ENCODE measurements at regions not wholly inside any gene's neighbourhood (a gene's known extent, or its start where the extent isn't known, plus 50 kb on each side); places are given as distances from the start of the nearest gene placed in this dataset.

DNA sequence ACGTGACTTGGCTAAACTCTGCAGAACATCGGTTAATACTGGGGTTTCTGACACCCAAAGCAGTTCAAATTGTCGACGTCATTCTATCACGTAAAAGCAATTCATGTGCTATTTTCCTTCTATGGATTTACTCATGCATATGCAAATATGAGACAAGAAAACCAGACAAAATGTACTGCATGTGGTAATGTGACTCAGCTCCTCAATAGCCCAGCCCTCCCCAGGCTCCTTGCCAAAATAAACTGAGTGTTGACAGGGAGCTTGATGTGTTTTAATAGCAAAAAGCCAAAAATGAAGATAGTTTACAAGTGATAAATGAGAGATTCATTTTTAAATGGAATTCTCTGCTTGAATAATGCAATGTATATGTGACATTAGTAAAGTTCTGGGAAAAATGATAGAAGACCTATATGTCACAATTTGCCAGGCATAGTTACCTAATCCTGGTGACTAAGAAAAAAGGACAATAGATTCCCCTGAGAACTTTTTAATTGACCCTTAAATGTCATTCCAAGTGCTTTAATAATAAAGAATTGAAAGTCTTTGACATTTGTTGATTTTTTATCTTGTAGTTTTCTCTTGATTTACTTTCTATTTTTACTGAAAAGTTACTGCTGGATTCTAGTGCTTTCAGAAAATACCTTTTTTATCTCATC, 1700.6 kb upstream of the TENM3 start:
- H3K27me3 ChIP-seq (replicated peaks; ENCODE audit: control insufficient read depth, insufficient read depth, low read length): no peaks in the 10 kb centered on the region
- H3K36me3 ChIP-seq (ENCODE audit: control insufficient read depth, insufficient read depth, low read length): no peaks in the 10 kb centered on the region
- no peak for DNase-seq (ENCODE audit: extremely low read depth, insufficient read length)
- TF ChIP-seq, protein P1, sequence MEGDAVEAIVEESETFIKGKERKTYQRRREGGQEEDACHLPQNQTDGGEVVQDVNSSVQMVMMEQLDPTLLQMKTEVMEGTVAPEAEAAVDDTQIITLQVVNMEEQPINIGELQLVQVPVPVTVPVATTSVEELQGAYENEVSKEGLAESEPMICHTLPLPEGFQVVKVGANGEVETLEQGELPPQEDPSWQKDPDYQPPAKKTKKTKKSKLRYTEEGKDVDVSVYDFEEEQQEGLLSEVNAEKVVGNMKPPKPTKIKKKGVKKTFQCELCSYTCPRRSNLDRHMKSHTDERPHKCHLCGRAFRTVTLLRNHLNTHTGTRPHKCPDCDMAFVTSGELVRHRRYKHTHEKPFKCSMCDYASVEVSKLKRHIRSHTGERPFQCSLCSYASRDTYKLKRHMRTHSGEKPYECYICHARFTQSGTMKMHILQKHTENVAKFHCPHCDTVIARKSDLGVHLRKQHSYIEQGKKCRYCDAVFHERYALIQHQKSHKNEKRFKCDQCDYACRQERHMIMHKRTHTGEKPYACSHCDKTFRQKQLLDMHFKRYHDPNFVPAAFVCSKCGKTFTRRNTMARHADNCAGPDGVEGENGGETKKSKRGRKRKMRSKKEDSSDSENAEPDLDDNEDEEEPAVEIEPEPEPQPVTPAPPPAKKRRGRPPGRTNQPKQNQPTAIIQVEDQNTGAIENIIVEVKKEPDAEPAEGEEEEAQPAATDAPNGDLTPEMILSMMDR (IDR thresholded peaks at IDR 0.05; ENCODE audit: insufficient read depth, low read length, poor library complexity, severe bottlenecking): no peak
- no peak overlapping the region for H3K4me3 ChIP-seq (replicated peaks; ENCODE audit: low read depth, low read length)

DNA sequence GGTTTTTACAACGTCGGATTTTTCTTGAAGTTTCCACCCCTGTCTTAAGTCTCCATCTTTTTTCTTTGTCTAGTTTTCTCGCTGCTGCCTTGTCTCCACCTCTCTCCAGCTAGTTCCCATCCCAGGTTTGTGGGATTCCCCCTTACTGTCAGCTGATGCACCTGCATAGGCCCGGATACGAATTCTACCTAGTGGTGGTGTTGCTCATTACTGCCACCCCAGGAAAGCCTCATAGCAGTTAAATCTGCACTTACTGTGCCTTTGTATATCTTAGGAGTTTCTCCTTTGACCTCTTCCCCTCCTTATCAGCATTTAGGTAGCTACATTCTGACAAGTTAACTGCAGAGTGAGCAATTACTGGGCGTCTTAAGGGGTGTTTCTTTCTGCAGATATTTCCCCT, 1693.1 kb upstream of the TENM3 start:
- H3K36me3 ChIP-seq (ENCODE audit: control insufficient read depth, insufficient read depth, low read length): no peaks in the 10 kb centered on the region
- DNase-seq (ENCODE audit: extremely low read depth, insufficient read length): no peak
- no peak overlapping the region for H3K4me3 ChIP-seq (replicated peaks; ENCODE audit: low read depth, low read length)
- no peaks in the 10 kb centered on the region for H3K27me3 ChIP-seq (replicated peaks; ENCODE audit: control insufficient read depth, insufficient read depth, low read length)
- TF ChIP-seq, protein P1 (IDR thresholded peaks at IDR 0.05; ENCODE audit: insufficient read depth, low read length, poor library complexity, severe bottlenecking): no peak

DNA sequence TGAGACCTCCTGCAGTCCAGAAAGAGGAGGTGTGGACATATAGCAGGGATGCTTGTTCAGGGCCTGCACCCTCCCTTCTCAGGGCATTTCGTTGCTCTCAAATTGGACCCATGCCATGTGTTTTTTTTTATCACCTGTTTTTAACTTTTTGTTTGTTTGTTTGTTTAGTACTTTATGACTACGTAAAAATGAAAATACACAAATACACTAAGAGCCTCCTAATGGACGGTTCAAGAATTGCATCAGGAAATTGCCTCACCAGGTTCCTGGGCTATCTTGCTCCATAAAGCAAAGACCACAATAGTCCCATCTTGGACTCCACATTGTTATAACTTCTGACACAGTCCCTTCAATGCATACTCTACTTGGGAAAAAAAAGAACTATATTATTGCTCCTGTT, 1685.9 kb upstream of the TENM3 start:
- H3K27me3 ChIP-seq (replicated peaks; ENCODE audit: control insufficient read depth, insufficient read depth, low read length): no peaks in the 10 kb centered on the region
- no peaks in the 10 kb centered on the region for H3K36me3 ChIP-seq (ENCODE audit: control insufficient read depth, insufficient read depth, low read length)
- no peak overlapping the region for H3K4me3 ChIP-seq (replicated peaks; ENCODE audit: low read depth, low read length)
- TF ChIP-seq, protein P1 (IDR thresholded peaks at IDR 0.05; ENCODE audit: insufficient read depth, low read length, poor library complexity, severe bottlenecking): peak; percentile 9
- DNase-seq (ENCODE audit: extremely low read depth, insufficient read length): no peak

DNA sequence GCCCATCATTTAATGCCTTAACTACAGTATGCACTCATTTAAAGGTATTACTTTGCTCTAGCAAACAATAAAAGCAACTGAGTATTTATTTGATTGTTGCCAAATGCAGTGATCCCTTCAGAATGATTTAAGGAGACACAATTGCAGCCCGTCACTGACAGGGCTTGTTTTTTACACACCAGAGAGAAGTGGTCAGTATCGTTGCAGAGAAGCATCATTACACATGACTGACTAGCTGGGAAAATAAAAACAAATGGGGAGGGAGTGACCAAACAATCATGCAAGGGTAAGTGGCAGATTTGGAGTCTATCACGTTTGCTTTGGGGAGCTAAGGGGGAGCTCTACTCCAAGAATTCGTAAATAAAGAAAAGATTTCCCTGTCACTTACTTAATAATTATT, 1685.3 kb upstream of the TENM3 start:
- TF ChIP-seq, protein P1 (IDR thresholded peaks at IDR 0.05; ENCODE audit: insufficient read depth, low read length, poor library complexity, severe bottlenecking): no peak
- no peak for DNase-seq (ENCODE audit: extremely low read depth, insufficient read length)
- no peaks in the 10 kb centered on the region for H3K36me3 ChIP-seq (ENCODE audit: control insufficient read depth, insufficient read depth, low read length)
- H3K27me3 ChIP-seq (replicated peaks; ENCODE audit: control insufficient read depth, insufficient read depth, low read length): no peaks in the 10 kb centered on the region
- no peak overlapping the region for H3K4me3 ChIP-seq (replicated peaks; ENCODE audit: low read depth, low read length)

DNA sequence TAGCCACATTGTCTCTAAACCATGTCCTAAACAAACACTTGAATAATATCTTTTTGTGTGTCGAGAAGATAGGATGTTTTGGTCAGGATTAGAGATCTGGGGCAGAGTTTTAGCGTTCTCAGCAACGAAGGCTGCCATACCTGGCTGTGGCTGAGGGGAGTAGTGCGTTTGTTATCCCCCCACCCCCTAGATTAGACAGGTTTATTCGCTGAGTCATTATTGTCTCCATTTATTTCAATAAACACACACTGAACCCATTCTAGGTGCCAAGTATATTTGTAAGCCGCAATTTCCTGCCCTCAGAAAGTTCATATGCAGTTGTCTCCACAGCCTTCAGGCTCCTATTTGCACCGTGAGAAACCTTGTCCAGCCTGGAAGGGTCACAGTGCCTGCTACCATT, 1684.8 kb upstream of the TENM3 start:
- no peak for DNase-seq (ENCODE audit: extremely low read depth, insufficient read length)
- TF ChIP-seq, protein P1 (IDR thresholded peaks at IDR 0.05; ENCODE audit: insufficient read depth, low read length, poor library complexity, severe bottlenecking): no peak
- Histone ChIP-seq H3K4me3 (replicated peaks; ENCODE audit: low read depth, low read length) (no peak overlapping the region), H3K36me3 (ENCODE audit: control insufficient read depth, insufficient read depth, low read length) (no peaks in the 10 kb centered on the region), H3K27me3 (replicated peaks; ENCODE audit: control insufficient read depth, insufficient read depth, low read length) (no peaks in the 10 kb centered on the region)

DNA sequence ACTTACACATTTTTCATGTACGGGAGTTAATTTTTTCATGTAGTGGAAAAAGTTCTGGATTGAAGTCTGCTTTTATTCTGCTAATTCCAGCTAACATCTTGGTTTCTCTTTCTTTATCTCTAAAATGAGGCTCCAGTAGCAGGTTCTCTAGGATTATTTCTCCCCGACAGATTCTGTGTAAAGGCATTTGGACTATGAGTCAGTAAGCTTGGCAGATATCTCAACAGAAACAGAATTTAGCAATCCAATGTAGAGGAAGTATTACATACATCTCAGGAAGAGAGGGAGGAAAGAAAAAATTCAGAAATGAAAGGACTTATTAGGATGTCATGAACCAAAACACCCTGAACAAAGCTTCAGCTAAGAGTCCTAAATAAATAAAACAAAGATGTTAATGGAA, 1682.3 kb upstream of the TENM3 start:
- Histone ChIP-seq H3K27me3 (replicated peaks; ENCODE audit: control insufficient read depth, insufficient read depth, low read length) (no peaks in the 10 kb centered on the region), H3K4me3 (replicated peaks; ENCODE audit: low read depth, low read length) (no peak overlapping the region), H3K36me3 (ENCODE audit: control insufficient read depth, insufficient read depth, low read length) (no peaks in the 10 kb centered on the region)
- TF ChIP-seq, protein P1 (IDR thresholded peaks at IDR 0.05; ENCODE audit: insufficient read depth, low read length, poor library complexity, severe bottlenecking): no peak
- no peak for DNase-seq (ENCODE audit: extremely low read depth, insufficient read length)
